OCI-LY7 (cell line): ENCODE measurements at regions not wholly inside any gene's neighbourhood (a gene's known extent, or its start where the extent isn't known, plus 50 kb on each side); places are given as distances from the start of the nearest gene placed in this dataset.
"Not testable (repeated sequence)": the region's sequence is repeated elsewhere in the genome, so short reads cannot be mapped to it uniquely, and the experiment has no call there.

Source experiments
- BruUV-seq: library from RNA; stranded (reverse); fragments of 400-500 nt; replicated peaks from 2 replicates; lab custom pipeline; 2021; lab: Mats Ljungman, UMichigan
- CTCF ChIA-PET: fragments of 300-600 bp; sonication (Branson Sonifier 250); formaldehyde crosslinking; loops from one replicate; lab custom pipeline; 2022; ENCODE audit warnings: antibody characterized with exemption; ENCODE audit not compliant: unreplicated experiment; lab: Charles Lee
- POLR2A ChIA-PET: fragments of 300-600 bp; sonication (Branson Sonifier 250); formaldehyde crosslinking; loops from one replicate; lab custom pipeline; 2022; ENCODE audit warnings: antibody characterized with exemption; lab: Charles Lee
- DNase-seq: peaks from one replicate; pipeline ENCODE4 v3.0.0-alpha.2; 2015; ENCODE audit warnings: low spot score
- H2AFZ ChIP-seq: fragments of 200-600 bp; sonication (generic), shearing (Covaris generic); 2 replicates; pipeline ENCODE4 v1.6.1; 2014; ENCODE audit warnings: mild to moderate bottlenecking, antibody characterized with exemption, low read length, moderate library complexity
- H3K27ac ChIP-seq: fragments of 200-600 bp; sonication (generic); 2 replicates; pipeline ENCODE4 v1.5.1; 2014; ENCODE audit warnings: mixed run types, low read depth, mild to moderate bottlenecking, moderate library complexity, low read length, inconsistent platforms; ENCODE audit not compliant: poor library complexity, severe bottlenecking
- H3K36me3 ChIP-seq: fragments of 200-600 bp; sonication (generic); 2 replicates; pipeline ENCODE4 v1.6.1; 2014; ENCODE audit warnings: mild to moderate bottlenecking, antibody characterized with exemption, low read length, moderate library complexity, mixed read lengths; ENCODE audit not compliant: insufficient read depth
- H3K4me1 ChIP-seq: fragments of 200-600 bp; sonication (generic); 2 replicates; pipeline ENCODE4 v1.5.1; 2014; ENCODE audit warnings: mild to moderate bottlenecking, low read length; ENCODE audit not compliant: insufficient read depth, poor library complexity, severe bottlenecking
- H3K4me2 ChIP-seq: fragments of 200-600 bp; sonication (generic); 2 replicates; pipeline ENCODE4 v1.6.1; 2014; ENCODE audit warnings: mild to moderate bottlenecking, low read length
- H3K4me3 ChIP-seq: fragments of 200-600 bp; sonication (generic); 2 replicates; pipeline ENCODE4 v1.5.1; 2014; ENCODE audit warnings: mild to moderate bottlenecking, low read depth, low read length; ENCODE audit not compliant: poor library complexity, severe bottlenecking
- H3K79me2 ChIP-seq: fragments of 200-600 bp; sonication (generic); 2 replicates; pipeline ENCODE4 v1.6.1; 2016; ENCODE audit warnings: low read depth, mild to moderate bottlenecking, low read length, moderate library complexity, mixed read lengths; ENCODE audit not compliant: insufficient read depth
- H3K9me2 ChIP-seq: fragments of 200-600 bp; sonication (generic); 2 replicates; pipeline ENCODE4 v1.6.1; 2016; ENCODE audit warnings: mild to moderate bottlenecking, low read length, mixed read lengths; ENCODE audit not compliant: insufficient read depth
- H3K9me3 ChIP-seq: fragments of 200-600 bp; sonication (generic); 2 replicates; pipeline ENCODE4 v1.6.1; 2014; ENCODE audit warnings: mild to moderate bottlenecking, mixed run types, low read length, mixed read lengths
- H4K20me1 ChIP-seq: fragments of 200-600 bp; sonication (generic); 2 replicates; pipeline ENCODE4 v1.6.1; 2014; ENCODE audit warnings: mild to moderate bottlenecking, antibody characterized with exemption, low read length, moderate library complexity, mixed read lengths; ENCODE audit not compliant: insufficient read depth
- CTCF ChIP-seq: fragments of 200-600 bp; sonication (generic); conservative IDR thresholded peaks from 2 replicates; pipeline ENCODE4 v1.5.1; 2014; ENCODE audit warnings: mild to moderate bottlenecking, antibody characterized with exemption, low read length, moderate library complexity, mixed read lengths
- EZH2phosphoT487 ChIP-seq: fragments of 200-600 bp; sonication (generic); IDR thresholded peaks from 2 replicates; pipeline ENCODE4 v1.6.1; 2018; ENCODE audit warnings: low read depth, borderline replicate concordance, mild to moderate bottlenecking, mixed run types, antibody characterized with exemption, low read length, moderate library complexity, mixed read lengths
- intact Hi-C: fragments of 100-400 bp; cut with micrococcal nuclease; formaldehyde crosslinking; loops from one replicate; pipeline ENCODE4 v1.10.0; 2022; ENCODE audit not compliant: unreplicated experiment

DNA sequence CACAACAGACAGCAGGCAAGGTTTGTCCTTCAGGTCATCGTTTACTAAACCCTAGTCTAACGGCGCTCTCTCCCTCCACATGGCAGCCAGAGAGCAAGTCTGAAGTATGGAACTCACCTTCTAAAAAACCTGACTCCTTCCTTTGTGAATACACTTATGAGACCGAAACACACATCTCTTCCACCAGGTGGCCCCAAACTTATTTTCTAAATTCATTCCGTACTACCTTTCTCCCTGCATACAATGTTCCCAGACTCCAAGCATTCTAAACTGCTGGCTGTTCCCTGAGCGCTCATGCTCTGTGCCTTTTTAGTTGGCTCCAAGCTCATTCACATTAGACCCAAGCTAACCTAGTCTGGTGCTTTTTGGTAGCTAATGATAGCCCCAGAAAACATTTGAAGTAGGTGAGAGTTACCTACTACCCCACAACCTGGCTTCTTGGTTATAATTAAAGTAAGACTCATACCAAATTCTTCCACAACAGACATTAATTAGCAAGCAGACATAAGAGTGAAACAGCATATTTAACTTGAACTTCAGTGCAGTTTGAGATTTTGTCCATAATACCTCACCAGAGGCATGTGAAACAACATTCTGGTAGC, 67.6 kb upstream of the DCLK2 start:
- H3K79me2 ChIP-seq, result no peaks in the 10 kb centered on the region
- H3K36me3 ChIP-seq, result no peaks in the 10 kb centered on the region
- H3K9me2 ChIP-seq, result no peaks in the 10 kb centered on the region
- no peaks in the 10 kb centered on the region for H4K20me1 ChIP-seq
- H3K9me3 ChIP-seq, result no peaks in the 10 kb centered on the region
- TF ChIP-seq EZH2phosphoT487, result no peak
- peak; percentile 71 for TF ChIP-seq CTCF
- no peak overlapping the region for H3K4me2 ChIP-seq
- no peaks in the 10 kb centered on the region for H3K4me1 ChIP-seq
- H2AFZ ChIP-seq, result no peak overlapping the region
- ChIA-PET POLR2A (interaction anchor here (0.6 kb wide), 2 partner anchors 56 to 138 kb away, joined by 3 to 4 read pairs; no protein-coding TSS in a partner anchor), CTCF (no interaction called here)
- no peak overlapping the region for H3K27ac ChIP-seq
- peak; percentile 27 for DNase-seq
- no peak overlapping the region for H3K4me3 ChIP-seq
- intact Hi-C loops, result no loop called here
- no TSS peak for BruUV-seq

DNA sequence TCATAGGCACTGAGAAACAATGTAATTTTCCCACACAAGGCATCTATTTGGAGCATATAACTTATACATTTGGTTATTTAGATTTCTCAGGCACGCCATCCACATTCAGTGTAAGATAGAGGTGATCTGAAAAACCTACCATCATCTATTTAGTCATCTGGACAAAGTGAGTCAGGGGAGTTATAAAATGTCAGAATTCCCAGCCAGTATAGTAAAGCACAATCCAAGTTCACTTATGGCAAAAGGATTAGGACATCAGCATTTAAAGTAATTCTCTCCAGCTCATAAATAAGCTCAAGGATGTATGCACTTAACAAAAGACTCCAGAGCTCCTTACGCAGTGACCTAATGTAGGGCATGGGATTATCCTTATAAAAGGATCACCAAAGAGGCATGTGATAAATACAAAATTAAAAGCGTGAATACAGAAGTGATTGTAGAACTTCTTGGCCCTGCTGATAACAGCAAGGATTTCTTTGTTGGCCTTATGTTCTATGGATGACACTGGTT, 65.3 kb upstream of the DCLK2 start:
- H3K9me2 ChIP-seq, result no peaks in the 10 kb centered on the region
- DNase-seq, result no peak
- no peaks in the 10 kb centered on the region for H3K9me3 ChIP-seq
- intact Hi-C loops, result no loop called here
- TF ChIP-seq EZH2phosphoT487 (no peak), CTCF (no peak)
- no peaks in the 10 kb centered on the region for H4K20me1 ChIP-seq
- H2AFZ ChIP-seq, result no peak overlapping the region
- H3K36me3 ChIP-seq, result no peaks in the 10 kb centered on the region
- no peak overlapping the region for H3K27ac ChIP-seq
- H3K4me1 ChIP-seq, result no peaks in the 10 kb centered on the region
- H3K4me2 ChIP-seq, result no peak overlapping the region
- ChIA-PET CTCF (no interaction called here), POLR2A (no interaction called here)
- H3K79me2 ChIP-seq, result no peaks in the 10 kb centered on the region
- no peak overlapping the region for H3K4me3 ChIP-seq
- BruUV-seq, result no TSS peak

DNA sequence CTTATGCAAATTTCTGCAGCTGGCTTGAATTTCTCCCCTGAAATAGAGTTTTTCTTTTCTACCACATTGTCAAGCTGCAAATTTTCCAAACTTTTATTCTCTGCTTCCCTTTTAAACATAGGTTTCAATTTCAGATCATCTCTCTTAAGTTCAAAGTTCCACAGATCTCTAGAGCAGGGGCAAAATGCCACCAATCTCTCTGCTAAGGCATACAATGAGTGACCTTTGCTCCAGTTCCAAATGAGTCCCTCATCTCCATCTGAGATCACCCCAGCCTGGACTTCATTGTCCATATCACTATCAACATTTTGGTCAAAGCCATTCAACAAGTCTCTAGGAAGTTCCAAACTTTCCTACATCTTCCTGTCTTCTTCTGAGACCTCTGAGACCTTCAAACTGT, 62.3 kb upstream of the DCLK2 start:
- H3K36me3 ChIP-seq, H3K9me2 ChIP-seq, BruUV-seq, H3K4me3 ChIP-seq, H3K4me1 ChIP-seq, H3K79me2 ChIP-seq, H2AFZ ChIP-seq, CTCF ChIA-PET, H3K9me3 ChIP-seq, DNase-seq, H3K4me2 ChIP-seq, H3K27ac ChIP-seq, H4K20me1 ChIP-seq, intact Hi-C loops, POLR2A ChIA-PET: not testable (repeated sequence)

GRCh38 chr4:150016621-150017020, 61.6 kb upstream of the DCLK2 start:
- intact Hi-C loops, H4K20me1 ChIP-seq, H3K4me1 ChIP-seq, H3K9me2 ChIP-seq, H3K36me3 ChIP-seq, H3K4me3 ChIP-seq, H3K4me2 ChIP-seq, H3K9me3 ChIP-seq, H3K27ac ChIP-seq, DNase-seq, H3K79me2 ChIP-seq, POLR2A ChIA-PET, H2AFZ ChIP-seq, BruUV-seq, CTCF ChIA-PET: not testable (repeated sequence)
